H4 (cell line): ENCODE measurements at regions not wholly inside any gene's neighbourhood (a gene's known extent, or its start where the extent isn't known, plus 50 kb on each side); places are given as distances from the start of the nearest gene placed in this dataset.
"Not testable (repeated sequence)": the region's sequence is repeated elsewhere in the genome, so short reads cannot be mapped to it uniquely, and the experiment has no call there.

ENCODE experiments used
- DNase-seq: peaks from one replicate; pipeline ENCODE4 v3.0.0-alpha.2; 2015; ENCODE audit warnings: low spot score

DNA sequence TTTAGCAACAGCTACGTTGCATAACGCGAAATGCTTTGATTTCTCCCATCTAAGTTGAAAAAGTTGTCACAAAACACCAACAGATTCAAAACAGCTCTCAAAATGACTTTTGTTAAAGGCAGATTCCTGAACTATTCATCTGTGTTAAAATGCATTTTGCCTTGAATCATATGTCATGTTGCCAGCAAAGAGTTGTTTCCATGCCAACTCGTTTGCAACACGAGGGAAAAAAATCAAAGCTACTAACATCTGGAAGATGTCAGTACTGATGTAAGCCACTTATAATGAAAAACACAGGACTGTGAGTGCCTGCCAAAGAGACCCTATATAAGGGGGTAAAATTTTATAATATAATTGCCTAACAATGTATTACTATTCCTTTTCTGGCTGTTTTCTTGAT, 182.7 kb upstream of the PTBP2 start:
- DNase-seq: no peak

DNA sequence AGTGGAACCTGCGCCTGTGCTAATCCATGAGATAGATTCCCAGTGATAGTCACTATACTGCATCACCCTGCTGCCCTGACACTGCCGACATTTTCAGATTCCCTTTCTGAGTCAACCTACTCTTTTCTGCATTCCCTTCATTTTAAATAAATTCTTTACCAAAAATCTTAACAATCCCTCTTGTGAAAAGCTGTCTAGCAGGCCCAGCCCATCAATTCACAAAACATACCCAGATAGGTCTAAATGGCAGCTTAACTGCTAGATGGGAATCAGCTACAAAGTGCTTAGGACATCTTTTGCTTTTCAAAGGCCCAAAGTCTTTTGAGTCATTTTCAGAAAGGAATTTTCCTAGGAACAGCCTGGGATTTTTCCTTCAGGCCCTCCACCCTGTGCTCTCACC, 180.1 kb upstream of the PTBP2 start:
- DNase-seq: no peak

DNA sequence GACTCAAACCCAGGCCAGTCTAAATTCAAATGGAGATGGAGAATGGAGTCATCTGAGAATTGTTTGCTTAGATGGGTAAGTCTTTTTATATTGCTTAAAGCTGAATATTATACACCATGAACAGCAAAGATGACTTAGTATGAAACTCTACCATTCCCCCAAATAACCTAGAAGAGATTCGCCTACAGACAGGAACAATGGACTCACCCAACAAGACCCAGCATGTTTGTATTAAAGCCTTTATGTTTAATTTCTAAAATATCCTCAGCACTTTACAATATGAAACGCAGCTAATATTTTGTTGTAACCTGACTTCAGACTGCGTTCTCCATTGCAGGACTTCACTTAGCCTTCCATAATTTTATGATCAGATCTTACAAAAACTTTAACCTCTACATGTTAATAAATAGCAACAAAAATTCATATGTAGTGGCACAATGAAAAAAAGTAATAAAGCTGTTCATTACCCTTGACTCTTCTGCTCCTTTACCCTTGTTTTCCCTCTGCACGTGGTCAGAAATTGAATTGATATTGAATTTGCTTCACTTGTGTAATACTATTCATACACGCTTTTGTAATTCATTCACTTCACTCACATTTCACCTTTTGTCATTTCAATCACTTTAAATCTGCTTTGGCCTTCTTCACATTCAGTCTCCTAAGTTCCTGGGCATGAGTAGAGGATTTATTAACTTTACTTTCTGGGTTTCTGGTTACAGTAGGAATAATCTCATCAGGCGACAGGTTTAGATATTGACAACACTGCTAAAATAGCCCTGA, 177.3 kb upstream of the PTBP2 start:
- no peak for DNase-seq

DNA sequence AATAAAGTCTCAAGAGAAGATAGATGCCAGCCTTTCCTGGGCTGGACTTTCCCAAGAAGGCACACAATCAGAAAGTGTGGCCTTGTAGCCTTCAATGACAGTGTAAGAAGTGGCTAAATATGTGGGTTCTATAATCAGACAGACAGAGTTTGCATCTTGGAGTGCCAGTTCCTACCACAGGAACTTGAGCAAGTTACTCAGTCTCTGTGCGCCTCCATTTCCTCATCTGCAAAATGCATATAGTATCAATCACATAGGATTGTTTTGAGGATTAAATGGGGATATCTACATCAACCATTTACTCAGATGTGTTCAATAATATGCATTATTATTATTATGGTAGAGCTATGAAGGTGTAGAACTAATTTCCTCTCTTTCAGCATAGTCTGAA, 176.8 kb upstream of the PTBP2 start:
- DNase-seq: no peak

DNA sequence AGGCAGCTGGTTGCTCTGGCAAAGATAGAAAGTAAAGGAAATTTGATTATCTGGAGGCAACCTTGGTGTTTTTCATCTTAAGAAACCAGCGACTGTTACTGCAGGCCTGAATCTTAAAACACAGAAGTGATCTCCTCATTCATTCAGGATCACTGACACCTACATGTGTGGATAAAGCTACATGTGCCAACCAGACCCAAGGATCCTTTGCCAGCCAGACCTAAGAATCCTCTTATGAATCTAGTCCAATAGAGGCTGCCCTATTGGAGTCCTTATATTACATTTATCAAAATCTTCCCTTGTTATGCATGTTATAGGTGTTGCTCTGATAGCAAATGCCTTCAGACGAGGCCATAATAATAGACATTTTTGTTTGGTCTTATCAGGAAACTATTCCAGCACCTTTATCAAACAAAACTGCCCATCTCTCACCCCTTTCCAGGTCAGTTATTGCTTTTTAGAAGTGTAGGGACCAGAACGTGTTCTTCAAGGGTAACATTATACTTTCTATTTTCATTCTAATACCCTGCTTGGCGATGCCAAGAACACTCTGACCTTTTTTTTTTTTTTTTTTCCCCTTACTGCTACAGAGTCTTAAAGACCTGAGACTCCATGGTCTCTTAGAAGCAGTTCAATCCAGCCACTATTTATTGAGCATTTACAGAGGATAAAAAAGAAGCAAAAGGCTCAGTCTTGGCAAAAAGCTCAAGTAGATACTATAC, 175.5 kb upstream of the PTBP2 start:
- DNase-seq: no peak

DNA sequence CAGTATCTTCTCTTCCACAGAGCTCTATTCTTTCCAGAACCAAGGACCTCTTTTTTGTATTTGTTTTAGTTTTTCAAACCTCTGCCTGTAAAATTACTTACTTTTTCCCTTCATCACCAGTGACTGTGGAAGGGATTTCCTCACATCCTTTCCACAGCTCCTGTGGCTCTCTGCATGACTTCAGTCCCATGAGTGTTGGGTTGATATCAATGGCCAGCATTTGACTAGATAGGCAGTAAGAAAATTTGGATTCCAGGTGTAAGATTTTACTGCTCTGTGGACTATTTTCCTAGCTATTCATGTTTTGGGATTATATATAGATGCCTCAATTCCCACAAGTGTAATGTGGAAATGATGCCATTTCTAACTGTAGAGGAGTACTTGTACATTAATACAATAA, 171.5 kb upstream of the PTBP2 start:
- no peak for DNase-seq

DNA sequence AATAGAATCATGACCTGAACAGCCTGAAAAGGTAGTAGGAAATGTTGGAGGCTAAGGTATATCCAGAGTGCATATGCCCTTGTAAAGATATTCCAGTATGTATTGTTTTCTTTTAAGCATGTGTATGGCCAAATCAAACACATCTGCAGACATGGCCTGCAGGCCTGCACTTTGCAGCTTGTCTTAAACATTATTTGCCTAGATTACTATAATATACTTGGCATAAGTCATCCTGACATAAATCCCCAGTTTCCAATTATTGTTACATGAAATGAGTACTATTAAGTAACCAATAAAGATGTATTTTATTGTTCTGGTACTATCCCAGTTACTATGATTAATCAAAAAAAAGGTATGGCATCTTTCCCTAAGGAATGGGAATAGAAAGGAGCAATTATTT, 169.1 kb upstream of the PTBP2 start:
- no peak for DNase-seq

DNA sequence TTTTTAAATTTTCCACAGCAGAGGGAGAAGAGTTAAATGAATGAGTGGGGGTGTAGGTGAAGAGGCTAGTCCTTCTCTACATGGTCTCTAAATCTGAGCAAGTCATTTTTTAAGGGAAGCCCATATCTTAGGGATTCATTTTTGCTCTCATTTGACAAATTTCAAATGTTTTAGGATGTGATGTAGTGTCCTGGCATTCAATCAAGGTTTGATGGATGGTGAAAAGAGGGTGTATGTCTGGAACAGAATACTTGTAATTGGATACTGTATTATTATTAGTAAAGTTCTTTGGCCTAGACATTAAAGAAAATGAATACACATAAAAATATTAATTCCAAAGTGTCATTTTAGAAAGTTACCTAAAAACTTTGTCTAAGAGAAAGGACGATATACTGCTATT, 167.8 kb upstream of the PTBP2 start:
- DNase-seq: no peak

DNA sequence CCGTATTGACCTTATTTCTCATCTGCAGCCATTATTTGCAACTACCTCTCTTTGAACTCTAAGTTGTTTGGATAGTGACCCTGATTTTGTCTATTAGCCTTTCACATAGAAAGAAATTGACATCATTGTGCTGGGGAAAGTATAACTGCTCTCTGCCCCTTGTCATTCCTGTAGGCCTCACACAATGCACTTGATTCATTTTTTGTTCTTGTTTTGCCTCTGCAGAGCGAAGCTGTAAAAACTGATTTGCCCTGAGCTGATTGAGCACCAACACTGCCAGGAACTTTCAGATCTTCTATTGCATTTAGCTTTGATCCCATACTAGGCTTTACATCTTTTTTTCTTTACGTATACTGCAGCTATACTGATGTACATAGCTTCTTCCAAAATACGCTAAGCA, 167.2 kb upstream of the PTBP2 start:
- DNase-seq: no peak

DNA sequence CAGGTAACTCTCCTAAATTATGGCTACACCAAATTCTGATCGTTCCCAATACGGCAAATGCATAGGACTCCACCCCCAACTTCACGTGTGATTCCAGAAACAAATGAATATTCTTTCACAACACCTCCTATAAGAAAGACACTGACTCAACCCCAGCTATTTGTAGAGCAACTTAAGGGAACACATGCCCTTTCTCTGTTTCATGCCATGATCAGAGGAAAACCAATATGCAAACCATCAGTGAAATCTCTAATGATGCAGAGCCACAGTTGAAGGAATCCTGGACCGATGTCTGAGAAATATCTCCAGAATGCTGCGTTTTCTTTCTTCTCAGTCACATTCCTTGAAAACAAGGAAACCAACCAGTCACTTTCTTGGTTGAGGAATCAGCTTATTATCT, 164.2 kb upstream of the PTBP2 start:
- DNase-seq: no peak

DNA sequence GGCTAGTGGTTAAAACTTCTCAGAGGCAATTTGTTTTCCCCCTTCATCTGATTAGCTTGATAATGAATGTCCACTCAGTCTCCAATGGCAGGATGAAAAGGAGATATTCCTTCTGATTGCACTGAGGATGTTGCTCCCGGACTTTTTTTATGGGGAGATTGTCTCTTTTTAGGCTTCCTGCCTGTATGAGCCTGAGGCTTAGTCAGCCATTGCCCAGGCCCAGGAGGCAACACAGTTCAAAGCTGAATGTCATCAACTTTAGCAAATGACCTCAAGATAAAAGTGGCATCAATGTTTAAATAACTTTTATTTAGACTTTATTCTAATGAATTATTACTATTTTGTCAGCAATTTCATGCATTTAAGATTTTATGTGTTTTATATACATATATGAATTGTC, 162.9 kb upstream of the PTBP2 start:
- DNase-seq: no peak

DNA sequence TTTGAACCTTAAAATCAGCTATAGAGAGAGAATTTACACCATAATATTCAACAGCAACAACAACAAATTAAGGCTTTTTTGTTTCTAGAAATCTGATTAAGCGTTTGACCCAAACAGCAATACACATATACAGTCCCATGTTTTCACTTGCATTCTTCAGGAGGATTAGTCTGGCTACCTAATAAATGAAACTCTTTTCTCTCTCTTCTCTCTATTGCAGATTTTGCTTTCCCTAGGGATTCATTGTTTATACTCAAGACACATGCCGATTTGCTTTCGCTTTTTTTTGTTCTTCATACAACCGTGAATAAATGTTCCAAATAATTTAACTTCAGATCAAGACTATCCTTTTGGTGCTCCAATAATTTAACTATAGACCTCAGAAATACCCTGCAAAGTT, 162.4 kb upstream of the PTBP2 start:
- DNase-seq: no peak

DNA sequence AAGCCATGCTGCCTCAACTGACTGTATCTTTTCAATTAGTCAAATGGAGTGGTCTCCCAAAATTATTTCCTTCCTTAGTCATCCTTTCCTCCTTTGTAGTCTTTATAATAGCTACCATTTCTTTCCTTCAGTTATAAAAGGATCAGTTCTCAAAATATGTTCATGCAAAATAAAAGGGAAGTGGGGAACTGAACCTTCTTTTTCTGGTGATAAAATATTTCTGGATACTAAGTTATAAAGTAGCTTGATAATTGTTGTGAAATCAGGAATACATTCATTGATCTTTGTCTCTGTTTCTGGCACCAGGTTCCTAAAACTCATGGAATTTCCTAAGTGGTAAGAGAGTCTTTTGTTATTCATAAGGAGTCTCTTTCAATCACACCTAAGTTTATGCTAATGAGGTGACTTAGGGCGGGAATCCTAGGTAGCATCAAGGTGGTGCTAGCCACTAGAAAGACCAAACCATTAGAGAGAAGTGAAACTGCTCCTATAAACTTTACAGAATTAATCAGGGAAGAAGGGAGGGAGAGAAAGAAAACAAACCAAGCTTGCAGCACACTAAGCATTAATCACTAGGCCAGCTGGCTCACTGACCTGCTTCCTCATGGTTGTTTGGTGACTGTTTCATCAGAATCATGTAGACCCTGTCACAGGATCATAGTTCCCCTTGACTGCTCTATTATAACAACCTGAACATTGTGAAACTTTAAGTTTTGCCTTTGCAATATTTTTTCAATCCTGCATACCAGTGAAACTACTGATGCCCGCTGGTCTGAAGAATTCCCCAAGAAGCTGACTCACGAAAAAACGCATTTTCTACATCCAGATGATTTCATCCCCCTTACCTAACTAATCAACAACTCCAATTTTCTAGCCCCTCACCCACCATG, 161.6 kb upstream of the PTBP2 start:
- peak; percentile 18 for DNase-seq

DNA sequence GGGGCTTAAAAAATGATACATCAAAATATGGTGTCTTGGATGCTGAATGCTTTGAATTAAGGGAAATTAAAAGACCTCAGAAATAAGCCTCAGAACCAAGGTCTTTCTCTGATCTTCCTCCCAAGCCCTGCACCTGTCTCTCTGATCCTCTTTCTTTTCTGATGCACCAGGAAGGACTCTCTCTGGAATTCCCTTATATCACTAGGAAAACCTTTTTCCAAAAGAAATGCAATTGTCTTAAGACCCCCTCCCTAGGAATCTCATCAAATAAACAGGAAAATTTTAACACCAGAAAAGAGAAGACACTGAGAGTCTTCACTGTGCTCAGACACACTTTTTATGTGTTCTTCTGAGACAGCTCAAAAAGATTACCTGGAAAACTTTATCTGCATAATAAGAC, 159.5 kb upstream of the PTBP2 start:
- DNase-seq: no peak

DNA sequence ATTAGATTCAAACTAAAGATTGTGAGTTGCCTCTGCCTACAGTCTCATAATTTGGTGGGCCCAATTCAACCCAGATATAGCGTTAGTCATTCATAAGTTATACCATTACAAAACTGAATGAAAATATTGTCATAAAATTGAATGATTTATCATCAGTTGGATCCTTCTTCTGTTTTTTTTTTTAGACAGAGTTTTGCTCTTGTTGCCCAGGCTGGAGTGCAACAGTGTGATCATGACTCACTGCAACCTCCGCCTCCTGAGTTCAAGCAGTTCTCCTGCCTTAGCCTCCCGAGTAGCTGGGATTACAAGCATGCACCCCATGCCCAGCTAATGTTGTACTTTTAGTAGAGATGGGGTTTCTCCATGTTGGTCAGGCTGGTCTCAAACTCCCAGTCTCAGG, 157.2 kb upstream of the PTBP2 start:
- not testable (repeated sequence) for DNase-seq

DNA sequence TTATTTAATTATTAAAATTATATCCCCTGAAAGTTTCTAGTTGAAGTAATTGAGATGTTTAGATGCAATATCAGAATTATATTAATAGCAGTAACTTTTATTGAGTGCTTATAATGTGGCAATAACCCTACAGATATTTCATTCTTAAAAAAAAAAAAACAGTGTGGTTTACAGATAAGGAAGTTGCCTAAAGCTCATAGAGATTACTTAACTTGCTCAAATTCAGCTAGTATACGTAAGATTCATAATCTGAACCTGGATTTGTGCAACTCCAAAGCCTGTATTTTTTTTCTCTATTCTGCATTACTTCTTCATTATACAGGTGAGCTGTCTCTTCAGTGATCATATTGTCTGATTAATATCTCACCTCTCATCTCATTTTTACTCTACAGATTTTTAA, 156.0 kb upstream of the PTBP2 start:
- no peak for DNase-seq

DNA sequence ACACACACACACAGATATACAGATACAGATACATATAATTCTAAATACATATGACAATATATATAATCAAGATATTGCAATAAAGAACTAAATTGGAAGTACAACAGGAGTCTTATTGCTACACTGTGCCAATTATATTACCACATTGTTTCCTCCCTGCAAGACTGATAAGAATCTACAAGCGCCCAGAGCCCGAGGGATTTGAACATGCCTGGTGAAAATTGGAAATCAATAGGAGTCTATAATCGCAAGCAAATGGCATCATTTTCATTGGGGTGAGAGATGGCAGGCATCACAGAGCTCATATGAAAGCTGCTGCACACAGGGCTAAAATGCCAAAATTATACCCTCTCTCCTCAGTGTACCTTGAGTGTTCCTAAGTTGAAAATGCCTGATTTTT, 152.9 kb upstream of the PTBP2 start:
- DNase-seq: no peak

DNA sequence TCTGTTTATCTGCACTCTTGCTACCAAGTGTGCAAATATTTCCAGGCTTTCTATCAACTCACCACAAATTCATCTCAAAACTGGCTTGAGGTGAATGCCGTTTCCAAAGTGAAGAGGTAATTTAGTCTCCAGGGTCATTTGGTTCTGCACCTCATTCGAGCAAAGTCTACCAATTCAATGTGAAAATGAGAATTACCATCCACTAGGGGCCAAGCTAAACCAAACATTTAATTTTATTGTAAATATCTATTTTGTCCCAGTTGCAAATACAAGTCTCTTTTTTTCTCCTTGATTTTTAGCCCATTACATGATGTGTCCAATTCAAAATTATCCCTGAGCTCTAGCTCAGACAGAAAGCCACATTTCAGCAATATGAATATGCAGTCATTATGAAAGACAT, 152.3 kb upstream of the PTBP2 start:
- no peak for DNase-seq

DNA sequence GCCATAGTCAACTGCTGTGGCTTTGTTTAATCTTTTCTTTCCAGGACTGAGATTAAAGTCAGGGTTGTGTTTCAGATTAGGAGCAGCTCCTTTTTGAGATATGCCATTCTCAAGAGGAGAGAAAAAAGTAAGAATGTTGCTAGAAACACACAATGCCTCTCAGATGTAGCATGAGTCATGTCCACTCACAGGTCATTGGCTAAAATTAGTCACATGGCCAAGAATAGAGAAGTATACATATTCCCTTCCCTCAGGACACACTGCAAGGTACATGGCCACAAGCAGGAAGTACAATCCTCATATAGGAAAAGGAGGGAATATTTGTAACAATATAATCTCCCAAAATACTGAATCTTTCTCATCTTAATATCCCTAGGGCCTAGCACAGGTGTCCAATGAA, 141.9 kb upstream of the PTBP2 start:
- peak; percentile 5 for DNase-seq

DNA sequence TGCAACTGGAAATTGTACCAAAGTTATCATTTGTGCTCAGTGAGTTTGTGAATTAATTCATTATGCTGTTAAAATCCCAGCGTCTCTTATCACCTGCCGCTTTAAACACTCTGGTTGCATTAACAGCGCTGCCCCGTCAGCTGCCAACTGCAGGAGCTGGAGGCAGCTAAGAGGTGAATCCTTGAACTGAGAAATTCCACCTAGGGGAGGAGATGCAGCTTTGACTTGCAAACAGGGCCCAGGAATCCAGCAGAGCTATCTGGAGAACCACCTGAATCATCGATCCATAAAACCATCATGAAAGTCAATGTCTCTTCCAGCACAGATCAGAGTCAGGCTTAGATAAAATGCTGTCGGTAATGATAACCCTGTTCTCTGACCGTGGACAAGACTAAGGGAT, 140.7 kb upstream of the PTBP2 start:
- no peak for DNase-seq

DNA sequence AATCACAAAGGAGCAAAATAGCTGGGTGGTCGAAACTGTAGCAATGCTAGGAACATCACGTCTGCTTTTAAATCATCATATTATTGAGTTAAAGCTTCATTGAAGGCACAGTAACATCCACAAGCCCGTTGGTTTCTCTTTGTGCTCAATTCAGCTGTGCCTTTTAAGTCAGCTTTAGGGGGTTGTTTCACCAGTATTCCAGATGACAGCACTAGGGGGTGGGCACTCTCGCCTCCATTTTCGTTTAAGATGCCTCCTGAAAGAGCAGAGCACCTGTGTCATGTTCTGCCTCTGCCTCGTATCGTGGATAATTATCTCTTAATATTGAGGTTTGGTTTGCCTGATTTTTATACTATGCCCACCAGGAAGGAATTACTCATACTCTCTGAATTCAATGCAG, 139.8 kb upstream of the PTBP2 start:
- DNase-seq: no peak

DNA sequence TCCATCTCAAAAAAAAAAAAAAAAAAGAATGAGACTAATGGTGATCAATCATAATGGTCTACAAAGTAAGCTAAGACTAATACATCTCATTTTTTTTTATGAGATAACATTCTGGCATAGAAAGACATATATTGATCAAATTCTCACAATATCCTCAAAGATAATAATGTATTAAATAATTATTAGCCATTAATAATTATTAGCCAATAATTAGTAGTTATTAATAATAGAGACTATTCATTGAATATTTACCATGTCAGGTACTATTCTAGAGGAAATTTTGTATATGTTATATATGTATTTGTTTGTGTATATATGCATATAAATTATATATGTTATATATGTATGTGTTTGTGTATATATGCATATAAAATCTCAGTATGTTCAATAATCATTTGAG, 137.7 kb upstream of the PTBP2 start:
- no peak for DNase-seq

DNA sequence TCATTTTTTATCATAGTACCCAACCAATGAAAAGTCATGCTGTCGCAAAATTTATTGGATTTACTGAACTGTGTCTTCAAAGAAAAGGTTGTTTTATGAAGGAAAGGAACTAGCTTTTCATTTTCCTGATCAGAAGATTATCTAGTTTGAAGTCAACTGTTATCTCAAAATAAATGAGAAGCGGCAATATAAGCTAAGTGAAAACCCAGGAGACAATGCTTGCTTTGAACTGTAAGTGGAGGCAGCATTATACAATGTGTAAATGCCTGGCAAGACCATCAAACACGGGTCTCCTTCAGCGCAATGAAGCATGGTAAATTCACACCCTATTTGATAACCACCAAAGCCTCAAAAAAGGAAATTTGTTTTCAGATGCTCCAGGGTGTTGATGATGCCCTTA, 134.4 kb upstream of the PTBP2 start:
- no peak for DNase-seq
